ENCODE measurements at regions not wholly inside any gene's neighbourhood (a gene's known extent, or its start where the extent isn't known, plus 50 kb on each side); places are given as distances from the start of the nearest gene placed in this dataset.

- no peaks in the 10 kb centered on the region for H3K4me1 ChIP-seq
- WGBS (ENCODE audit: missing lambda C conversion rate): 33% methylated on average over 1 of the region's 1 CpG
- H3K9me3 ChIP-seq: no peaks in the 10 kb centered on the region
- FAIRE-seq (no peak), DNase-seq (ENCODE audit: low read depth in 1 of 2, low spot score in 1 of 2) (no peak), ATAC-seq (no peak)
- POLR2A ChIA-PET: no interaction called here
- CTCF ChIA-PET: interaction anchor here (0.9 kb wide), 1 partner anchor 39 kb away, joined by 3 read pairs; no protein-coding TSS in a partner anchor
- H3K4me3 ChIP-seq: no peak overlapping the region
- TF ChIP-seq BCL3 (IDR thresholded peaks at IDR 0.05) (no peak), MYC (IDR thresholded peaks at IDR 0.05; ENCODE audit: borderline replicate concordance, low read length) (no peak), JUNB (IDR thresholded peaks at IDR 0.05) (no peak), MAFK (IDR thresholded peaks at IDR 0.05; ENCODE audit: partially characterized antibody) (no peak), SREBF2 (IDR thresholded peaks at IDR 0.05) (no peak), RNF2 (IDR thresholded peaks at IDR 0.05; ENCODE audit: borderline replicate concordance, low read depth) (no peak), ZSCAN20 (CRISPR knock-in tag; IDR thresholded peaks at IDR 0.05) (no peak), ESRRA (IDR thresholded peaks at IDR 0.05; ENCODE audit: borderline replicate concordance, low read length) (no peak), TFCP2L1 (CRISPR knock-in tag; IDR thresholded peaks at IDR 0.05) (no peak), GATA3 (IDR thresholded peaks at IDR 0.05; ENCODE audit: borderline replicate concordance) (no peak), BHLHE40 (IDR thresholded peaks at IDR 0.05; ENCODE audit: low read depth, low read length) (no peak)
- H3K27ac ChIP-seq: no peak overlapping the region
- no peak overlapping the region for H3K4me2 ChIP-seq
Measured at GRCh38 chr12:78269620-78270019, 438.9 kb downstream of the NAV3 start.

- no peak for TF ChIP-seq HEYL (CRISPR knock-in tag; IDR thresholded peaks at IDR 0.05)
- TF ChIP-seq ZC3H11A (IDR thresholded peaks at IDR 0.05): no peak
- TF ChIP-seq POLR2AphosphoS2 (conservative IDR thresholded peaks at IDR 0.05; ENCODE audit: low read length): no peak
- TF ChIP-seq JUNB (IDR thresholded peaks at IDR 0.05): no peak
- no peak for TF ChIP-seq FOSB (CRISPR knock-in tag; IDR thresholded peaks at IDR 0.05)
- TF ChIP-seq JUN (IDR thresholded peaks at IDR 0.05): no peak
- no peak for TF ChIP-seq MAX (IDR thresholded peaks at IDR 0.05)
- TF ChIP-seq CBX8 (IDR thresholded peaks at IDR 0.05): no peak
- TF ChIP-seq HOXB13 (CRISPR knock-in tag; IDR thresholded peaks at IDR 0.05; ENCODE audit: low read depth): no peak
- no peak for TF ChIP-seq NFE2L2 (conservative IDR thresholded peaks at IDR 0.05; ENCODE audit: low read length)
- ChIA-PET POLR2A (no interaction called here), CTCF (no interaction called here)
- WGBS (ENCODE audit: missing lambda C conversion rate): 94% methylated on average over 3 of the region's 3 CpGs
- H3K4me3 ChIP-seq: no peak overlapping the region
- no peak for DNase-seq (ENCODE audit: low read depth in 1 of 2, low spot score in 1 of 2)
- H3K9me3 ChIP-seq: no peaks in the 10 kb centered on the region
- no peak overlapping the region for H3K27ac ChIP-seq
- no peak for FAIRE-seq
- no peak for ATAC-seq
- no peak overlapping the region for H3K4me2 ChIP-seq
- no peaks in the 10 kb centered on the region for H3K4me1 ChIP-seq
Measured at GRCh38 chr12:78271546-78271945, 440.9 kb downstream of the NAV3 start.

- no peak for FAIRE-seq
- no peak for DNase-seq (ENCODE audit: low read depth in 1 of 2, low spot score in 1 of 2)
- ChIA-PET POLR2A (no interaction called here), CTCF (no interaction called here)
- whole genome bisulfite sequencing (ENCODE audit: missing lambda C conversion rate): 59% methylated on average over 2 of the region's 2 CpGs
- no peak overlapping the region for H3K4me3 ChIP-seq
- no peak overlapping the region for H3K27ac ChIP-seq
- peaks cover 13% of the 10 kb centered on the region; the same call in 1 of the 3 replicates for H3K9me3 ChIP-seq
- no peaks in the 10 kb centered on the region for H3K4me1 ChIP-seq
- H3K4me2 ChIP-seq: no peak overlapping the region
- TF ChIP-seq ELK1 (IDR thresholded peaks at IDR 0.05; ENCODE audit: low read depth, low read length) (no peak), JUNB (IDR thresholded peaks at IDR 0.05) (no peak), BHLHE40 (IDR thresholded peaks at IDR 0.05; ENCODE audit: low read depth, low read length) (no peak), NR3C1 (IDR thresholded peaks at IDR 0.05) (no peak), RARB (CRISPR knock-in tag; IDR thresholded peaks at IDR 0.05) (no peak), MYC (IDR thresholded peaks at IDR 0.05; ENCODE audit: borderline replicate concordance, low read length) (no peak), JUN (IDR thresholded peaks at IDR 0.05) (no peak)
- no peak for ATAC-seq
Measured at GRCh38 chr12:78275886-78276285, 445.2 kb downstream of the NAV3 start.
